GM12878 (cell line): ENCODE measurements at regions not wholly inside any gene's neighbourhood (a gene's known extent, or its start where the extent isn't known, plus 50 kb on each side); places are given as distances from the start of the nearest gene placed in this dataset.

Experiments used
- ATAC-seq: fragments of 200-7000 bp; cut with Tn5 transposase; 3 replicates; pipeline ENCODE4 v1.9.1; 2020; ENCODE audit warnings: mild to moderate bottlenecking, moderate library complexity
- BruUV-seq: library from RNA; stranded (reverse); fragments of 400-500 nt; replicated peaks from 2 replicates; lab custom pipeline; 2021; lab: Mats Ljungman, UMichigan
- CTCF ChIA-PET: fragments of 300-600 bp; sonication (Branson Sonifier 250); formaldehyde crosslinking; extraction: SDS; loops from one replicate; lab custom pipeline; 2021; ENCODE audit warnings: inconsistent platforms; lab: Yijun Ruan, JAX
- POLR2A ChIA-PET: fragments of 350-600 bp; formaldehyde crosslinking; extraction: SDS; loops from one replicate; lab custom pipeline; 2021; ENCODE audit warnings: inconsistent platforms; lab: Charles Lee
- RAD21 ChIA-PET: fragments of 300-600 bp; sonication (Branson Sonifier 250); formaldehyde crosslinking; loops from one replicate; lab custom pipeline; 2023; ENCODE audit warnings: antibody characterized with exemption; ENCODE audit not compliant: unreplicated experiment; lab: Charles Lee
- SMC1A ChIA-PET: fragments of 300-600 bp; sonication (Branson Sonifier 250); formaldehyde crosslinking; loops from one replicate; lab custom pipeline; 2023; ENCODE audit not compliant: unreplicated experiment, uncharacterized antibody; lab: Charles Lee
- DNase-seq: peaks from one replicate; pipeline ENCODE4 v3.0.0-alpha.2; 2011; ENCODE audit warnings: low read depth, low spot score
- FAIRE-seq: peaks from 3 replicates; lab custom pipeline; 2011; peaks lifted over from hg19 to GRCh38; lab: Jason Lieb, UNC
- H2AFZ ChIP-seq: 2 replicates; pipeline ENCODE4 v1.6.0; 2011; ENCODE audit warnings: low read depth, low read length, control low read depth; ENCODE audit not compliant: control insufficient read depth
- H3K27ac ChIP-seq: 2 replicates; pipeline ENCODE4 v1.5.1; 2011; ENCODE audit warnings: control low read depth; ENCODE audit not compliant: control insufficient read depth, insufficient read depth
- H3K27me3 ChIP-seq, 2 experiments: replicated peaks in 1 of 2; 2 replicates each; pipeline versions ENCODE4 v1.6.0 to v1.6.1; 2011; ENCODE audit warnings: low read length in 1 of 2; ENCODE audit not compliant: control insufficient read depth in 2 of 2, insufficient read depth in 2 of 2
- H3K36me3 ChIP-seq, 2 experiments: 2 replicates each; pipeline ENCODE4 v1.5.1; 2011; ENCODE audit warnings: low read length in 1 of 2; ENCODE audit not compliant: control insufficient read depth in 2 of 2, insufficient read depth in 2 of 2
- H3K4me1 ChIP-seq: 2 replicates; pipeline ENCODE4 v1.6.1; 2011; ENCODE audit warnings: mild to moderate bottlenecking, low read length, moderate library complexity, mixed read lengths; ENCODE audit not compliant: control insufficient read depth, insufficient read depth
- H3K4me2 ChIP-seq: 2 replicates; pipeline ENCODE4 v1.6.0; 2011; ENCODE audit warnings: control low read depth; ENCODE audit not compliant: control insufficient read depth, insufficient read depth
- H3K4me3 ChIP-seq: fragments of 200-600 bp; sonication (generic); 2 replicates; pipeline ENCODE4 v1.5.1; 2016
- H3K79me2 ChIP-seq: 2 replicates; pipeline ENCODE4 v1.6.0; 2011; ENCODE audit warnings: low read length; ENCODE audit not compliant: control insufficient read depth, insufficient read depth
- H3K9ac ChIP-seq: 2 replicates; pipeline ENCODE4 v1.8.0; 2011; ENCODE audit warnings: low read length, control low read depth, mixed read lengths; ENCODE audit not compliant: control insufficient read depth, insufficient read depth
- H3K9me3 ChIP-seq: replicated peaks from 3 replicates; pipeline ENCODE4 v1.5.1; 2011; ENCODE audit warnings: mild to moderate bottlenecking, low read length; ENCODE audit not compliant: control insufficient read depth, insufficient read depth
- H4K20me1 ChIP-seq: 2 replicates; pipeline ENCODE4 v1.6.0; 2011; ENCODE audit not compliant: control insufficient read depth, insufficient read depth
- ATF2 ChIP-seq: IDR thresholded peaks from 2 replicates; pipeline ENCODE4 v1.6.1; 2012; ENCODE audit warnings: low read length, inconsistent platforms
- CBX3 ChIP-seq: fragments of 200-600 bp; sonication (generic); IDR thresholded peaks from 2 replicates; pipeline ENCODE4 v1.6.1; 2016; ENCODE audit warnings: low read depth, borderline replicate concordance
- CREB1 ChIP-seq: IDR thresholded peaks from 2 replicates; pipeline ENCODE4 v1.6.1; 2012; ENCODE audit warnings: low read depth, mild to moderate bottlenecking, inconsistent platforms
- HCFC1 ChIP-seq: fragments of 150-350 bp; IDR thresholded peaks from 2 replicates; pipeline ENCODE4 v1.6.1; 2014; ENCODE audit warnings: low read length
- PAX8 ChIP-seq: fragments of 450-650 bp; IDR thresholded peaks from 2 replicates; pipeline ENCODE4 v1.6.1; 2017; ENCODE audit warnings: mild to moderate bottlenecking, moderate library complexity
- PKNOX1 ChIP-seq: fragments of 450-650 bp; IDR thresholded peaks from 2 replicates; pipeline ENCODE4 v1.6.1; 2016; ENCODE audit warnings: mild to moderate bottlenecking
- PRDM15 ChIP-seq: fragments of 450-650 bp; formaldehyde crosslinking; IDR thresholded peaks from 2 replicates; pipeline ENCODE4 v1.4.0; 2020; ENCODE audit warnings: mild to moderate bottlenecking, moderate library complexity
- SMC3 ChIP-seq: IDR thresholded peaks from 2 replicates; pipeline ENCODE4 v1.6.1; 2011; ENCODE audit warnings: low read length, improper control_type of control experiment, borderline replicate concordance
- ZNF274 ChIP-seq: IDR thresholded peaks from one replicate; pipeline ENCODE4 v1.8.0; 2011; ENCODE audit not compliant: insufficient read length, insufficient read depth
- ZZZ3 ChIP-seq: IDR thresholded peaks from 2 replicates; pipeline ENCODE4 v1.6.1; 2011; ENCODE audit warnings: low read depth; ENCODE audit not compliant: control insufficient read depth, insufficient read length
- WGBS: methylation state at CpG from one replicate; pipeline ENCODE4 v1.1.6; 2016; ENCODE audit warnings: low lambda C conversion rate; ENCODE audit not compliant: insufficient replicate concordance, insufficient coverage; ENCODE audit errors: missing lambda C conversion rate; 5-methylcytosine and 5-hydroxymethylcytosine counted together
- in situ Hi-C: fragments of 300-500 bp; cut with MboI; formaldehyde crosslinking; loops from 9 replicates; pipeline ENCODE4 v1.14.3; 2018; ENCODE audit warnings: mixed read lengths
- intact Hi-C: fragments of 100-400 bp; cut with micrococcal nuclease; formaldehyde crosslinking; loops from one replicate; pipeline ENCODE4 v1.14.2; 2022; ENCODE audit not compliant: unreplicated experiment
- TF ChIP-seq, protein P1 (sequence below): fragments of 450-650 bp; IDR thresholded peaks from 2 replicates; pipeline ENCODE4 v1.6.1; 2017; ENCODE audit warnings: antibody characterized with exemption, mild to moderate bottlenecking, moderate library complexity

DNA sequence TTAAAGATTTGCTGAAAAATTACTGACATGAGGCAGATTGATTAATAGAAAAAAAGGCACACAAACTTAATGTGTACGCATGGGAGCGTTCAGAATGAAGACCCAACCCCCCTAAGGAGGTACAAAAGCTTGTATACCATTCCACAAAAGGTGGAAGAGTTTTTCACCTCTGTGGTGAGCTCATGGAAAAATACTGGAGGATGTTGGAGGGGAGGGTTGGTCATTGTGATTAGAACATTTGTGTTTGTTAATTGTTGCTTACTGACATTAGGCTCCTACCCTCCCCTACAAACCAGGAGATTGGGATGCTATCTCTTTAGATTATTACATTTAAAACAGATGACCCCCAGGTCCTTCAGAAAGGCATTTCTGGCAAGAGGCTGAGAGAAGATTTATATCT lies 1973.3 kb downstream of the OLFM4 start (continued):
- no peak for TF ChIP-seq PRDM15
- TF ChIP-seq, all 136 proteins: peak for 0

GRCh38 chr13:55007681-55008080 lies 1979.1 kb downstream of the OLFM4 start:
- Histone ChIP-seq H3K79me2 (no peaks in the 10 kb centered on the region), H3K4me1 (no peaks in the 10 kb centered on the region), H2AFZ (no peak overlapping the region), H3K27ac (no peak overlapping the region), H3K9me3 (no peaks in the 10 kb centered on the region), H3K27me3 (no peaks in the 10 kb centered on the region), H3K4me3 (no peak overlapping the region), H3K9ac (no peak overlapping the region), H3K36me3 (no peaks in the 10 kb centered on the region), H3K4me2 (no peak overlapping the region), H4K20me1 (no peaks in the 10 kb centered on the region)
- BruUV-seq, result no TSS peak
- SMC1A ChIA-PET, result no interaction called here
- in situ Hi-C loops, result no loop called here
- DNase-seq (no peak), ATAC-seq (no peak), FAIRE-seq (no peak)
- WGBS, result 0% methylated on average over 2 of the region's 2 CpGs
- RAD21 ChIA-PET, result no interaction called here
- POLR2A ChIA-PET, result no interaction called here
- CTCF ChIA-PET, result no interaction called here
- no peak for TF ChIP-seq ZZZ3
- no peak for TF ChIP-seq PKNOX1
- TF ChIP-seq ATF2, result no peak
- no peak for TF ChIP-seq PAX8
- TF ChIP-seq CREB1, result no peak
- no peak for TF ChIP-seq ZNF274
- TF ChIP-seq HCFC1, result no peak
- TF ChIP-seq SMC3, result no peak
- no peak for TF ChIP-seq CBX3
- TF ChIP-seq, protein P1, sequence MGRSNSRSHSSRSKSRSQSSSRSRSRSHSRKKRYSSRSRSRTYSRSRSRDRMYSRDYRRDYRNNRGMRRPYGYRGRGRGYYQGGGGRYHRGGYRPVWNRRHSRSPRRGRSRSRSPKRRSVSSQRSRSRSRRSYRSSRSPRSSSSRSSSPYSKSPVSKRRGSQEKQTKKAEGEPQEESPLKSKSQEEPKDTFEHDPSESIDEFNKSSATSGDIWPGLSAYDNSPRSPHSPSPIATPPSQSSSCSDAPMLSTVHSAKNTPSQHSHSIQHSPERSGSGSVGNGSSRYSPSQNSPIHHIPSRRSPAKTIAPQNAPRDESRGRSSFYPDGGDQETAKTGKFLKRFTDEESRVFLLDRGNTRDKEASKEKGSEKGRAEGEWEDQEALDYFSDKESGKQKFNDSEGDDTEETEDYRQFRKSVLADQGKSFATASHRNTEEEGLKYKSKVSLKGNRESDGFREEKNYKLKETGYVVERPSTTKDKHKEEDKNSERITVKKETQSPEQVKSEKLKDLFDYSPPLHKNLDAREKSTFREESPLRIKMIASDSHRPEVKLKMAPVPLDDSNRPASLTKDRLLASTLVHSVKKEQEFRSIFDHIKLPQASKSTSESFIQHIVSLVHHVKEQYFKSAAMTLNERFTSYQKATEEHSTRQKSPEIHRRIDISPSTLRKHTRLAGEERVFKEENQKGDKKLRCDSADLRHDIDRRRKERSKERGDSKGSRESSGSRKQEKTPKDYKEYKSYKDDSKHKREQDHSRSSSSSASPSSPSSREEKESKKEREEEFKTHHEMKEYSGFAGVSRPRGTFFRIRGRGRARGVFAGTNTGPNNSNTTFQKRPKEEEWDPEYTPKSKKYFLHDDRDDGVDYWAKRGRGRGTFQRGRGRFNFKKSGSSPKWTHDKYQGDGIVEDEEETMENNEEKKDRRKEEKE, result no peak
- intact Hi-C loops, result no loop called here
